IPS-NIHi7 (cell line): ENCODE measurements at regions not wholly inside any gene's neighbourhood (a gene's known extent, or its start where the extent isn't known, plus 50 kb on each side); places are given as distances from the start of the nearest gene placed in this dataset.
"Not testable (repeated sequence)": the region's sequence is repeated elsewhere in the genome, so short reads cannot be mapped to it uniquely, and the experiment has no call there.

ENCODE experiments used
- DNase-seq: peaks from one replicate; pipeline ENCODE4 v3.0.0; 2012; ENCODE audit warnings: mixed read lengths; ENCODE audit errors: extremely low spot score

DNA sequence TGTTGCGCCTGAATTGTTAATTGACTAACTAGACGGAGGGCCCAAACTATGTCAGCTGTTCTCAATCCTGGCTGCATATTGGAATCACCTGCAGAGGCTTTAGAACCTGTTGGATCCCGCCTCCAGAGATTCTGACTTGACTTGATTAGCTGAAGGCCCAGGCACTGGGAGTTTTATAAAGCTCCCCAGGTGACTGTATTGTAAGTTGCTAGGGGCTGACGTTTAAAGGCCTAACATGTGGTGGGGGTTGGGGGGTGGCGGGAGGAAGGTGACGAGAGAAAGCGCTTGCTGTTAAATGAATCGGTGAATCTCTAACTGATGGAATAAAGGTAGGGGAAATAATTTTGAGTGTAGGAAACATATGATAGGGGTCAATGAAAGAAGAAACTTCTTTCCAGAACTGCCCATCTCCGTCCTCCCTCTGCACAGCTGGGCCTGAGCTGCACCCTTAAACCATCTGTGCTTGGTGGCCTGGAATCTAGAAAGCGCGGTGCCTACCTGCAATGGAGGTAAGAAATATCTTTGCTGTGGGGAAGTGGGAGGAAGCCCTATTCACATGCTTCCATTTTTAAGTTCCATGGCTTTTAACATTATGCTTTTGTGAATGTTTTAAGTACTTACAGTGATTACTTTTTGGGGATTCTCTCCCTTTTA is 225.0 kb upstream of the FAM3C start:
- DNase-seq = peak; percentile 24

DNA sequence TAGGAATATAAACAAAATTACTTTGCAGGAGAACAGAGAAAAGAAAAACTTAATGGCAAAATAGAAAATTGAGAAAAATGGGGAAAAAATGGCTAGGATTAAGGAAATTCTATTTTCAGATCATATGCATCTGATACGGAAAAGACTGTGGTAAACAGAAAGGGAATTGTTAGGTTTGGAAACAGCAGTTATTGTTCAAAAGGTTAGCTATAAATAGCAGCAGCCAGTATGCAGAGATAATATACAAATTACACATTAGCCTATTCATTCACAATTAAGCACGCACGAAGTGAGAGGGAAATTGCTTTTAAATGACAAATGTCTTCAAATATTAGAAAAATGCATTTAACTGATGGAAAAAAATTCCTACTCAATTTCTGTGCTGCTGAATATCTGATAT is 224.1 kb upstream of the FAM3C start:
- DNase-seq = no peak

DNA sequence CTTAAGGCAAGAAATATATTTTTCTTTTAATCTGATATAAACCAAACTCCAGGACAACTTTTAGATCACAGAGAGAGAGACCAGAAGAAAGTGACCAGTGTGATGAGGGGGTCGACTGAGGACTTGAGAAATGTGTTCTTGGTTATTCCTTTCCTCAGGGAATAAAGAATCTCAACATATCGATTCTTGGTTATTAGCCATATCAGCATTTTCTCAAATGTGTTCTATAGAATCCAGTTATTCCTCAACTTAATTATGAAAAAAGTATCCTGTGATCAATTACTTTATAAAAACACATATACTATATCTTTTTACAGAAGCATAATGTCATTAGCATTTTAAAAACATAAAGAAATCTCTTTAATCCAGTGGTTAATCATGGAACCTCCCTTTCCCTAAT is 222.1 kb upstream of the FAM3C start:
- DNase-seq = no peak

DNA sequence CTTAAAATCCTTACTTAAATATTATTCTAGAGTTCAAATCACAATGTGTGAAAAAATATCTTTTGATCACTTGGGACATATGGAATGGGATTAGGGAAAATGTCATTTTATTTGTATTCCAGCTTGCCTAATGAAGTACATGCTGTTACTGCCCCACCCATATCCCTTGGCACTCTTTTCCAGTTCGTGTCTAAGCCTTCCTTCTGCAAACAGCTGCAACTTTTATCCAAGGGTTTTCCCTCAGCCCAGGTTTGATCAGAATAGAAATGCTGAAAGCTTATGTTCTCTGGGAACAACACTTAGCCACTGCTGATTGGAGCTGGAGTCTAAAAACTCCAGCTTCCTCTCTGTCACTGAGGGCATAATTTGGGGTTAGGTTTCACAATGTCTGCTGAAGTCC is 214.1 kb upstream of the FAM3C start:
- no peak for DNase-seq

DNA sequence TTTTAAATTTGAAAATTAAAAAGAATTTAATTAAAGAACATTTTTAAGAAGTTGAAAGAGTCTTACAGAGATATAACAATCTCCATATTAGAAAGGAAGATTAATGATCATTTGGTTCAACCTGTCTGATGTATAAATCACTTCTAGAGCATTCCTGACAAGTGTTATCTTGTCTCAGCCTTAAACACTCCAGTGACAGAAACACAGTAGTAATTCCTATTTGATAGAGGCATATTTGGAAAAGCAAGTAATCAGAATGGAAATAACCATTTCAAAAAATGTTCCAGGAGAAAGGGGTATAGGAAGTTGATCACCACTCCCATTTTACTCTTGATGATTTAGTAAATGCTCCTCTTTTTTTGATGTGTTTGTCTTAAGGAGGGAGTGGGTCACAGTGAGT is 213.1 kb upstream of the FAM3C start:
- no peak for DNase-seq

DNA sequence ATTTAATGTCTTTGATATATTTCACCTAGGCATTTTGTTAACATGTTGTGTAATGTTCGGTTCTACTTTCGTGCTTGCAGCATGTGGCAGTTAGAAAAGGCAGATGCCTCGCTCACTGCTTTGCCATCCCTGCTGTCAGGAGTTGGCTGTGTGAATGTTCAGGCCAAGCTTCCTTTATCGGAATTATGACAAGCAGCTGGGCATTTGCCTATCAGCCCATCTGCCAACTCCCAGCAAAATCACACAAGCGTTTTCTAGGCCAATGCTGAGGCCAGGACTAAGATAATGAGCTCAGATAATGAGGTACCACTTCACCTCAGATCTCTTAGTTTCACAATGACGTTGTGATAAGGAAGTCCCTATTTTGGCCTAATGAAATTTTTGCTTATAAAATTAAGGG is 212.7 kb upstream of the FAM3C start:
- DNase-seq = no peak

DNA sequence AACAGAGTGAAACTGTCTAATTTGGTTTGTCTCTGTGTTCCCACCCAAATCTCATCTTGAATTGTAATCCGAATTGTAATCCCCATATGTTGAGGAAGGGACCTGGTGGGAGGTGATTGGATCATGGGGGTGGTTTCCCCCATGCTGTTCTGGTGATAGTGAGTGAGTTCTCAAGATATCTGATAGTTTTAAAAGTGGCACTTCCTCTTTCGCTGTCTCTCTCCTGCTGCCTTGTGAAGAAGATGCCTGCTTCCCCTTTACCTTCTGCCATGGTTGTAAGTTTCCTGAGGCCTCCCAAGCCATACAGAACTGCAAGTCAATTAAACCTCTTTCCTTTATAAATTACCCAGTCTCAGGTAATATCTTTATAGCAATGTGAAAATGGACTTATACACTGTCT is 212.1 kb upstream of the FAM3C start:
- DNase-seq = not testable (repeated sequence)

DNA sequence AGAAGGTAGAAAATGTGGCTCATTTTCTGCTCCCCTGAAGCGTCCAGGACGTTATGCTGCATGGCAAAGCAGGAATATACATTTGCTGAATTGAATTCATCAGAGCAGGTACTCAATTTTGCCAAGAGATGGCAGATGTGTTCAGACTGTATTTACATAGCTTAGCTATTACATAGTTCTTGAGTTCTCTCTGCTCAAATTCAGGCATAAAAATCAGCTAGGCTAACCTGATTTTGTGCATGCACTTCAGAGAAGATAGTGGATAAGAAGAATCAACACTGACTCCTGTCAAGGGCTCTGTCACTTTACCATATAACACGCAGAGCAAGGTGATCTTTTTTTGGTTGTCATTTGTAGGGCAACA is 209.2 kb upstream of the FAM3C start:
- no peak for DNase-seq

DNA sequence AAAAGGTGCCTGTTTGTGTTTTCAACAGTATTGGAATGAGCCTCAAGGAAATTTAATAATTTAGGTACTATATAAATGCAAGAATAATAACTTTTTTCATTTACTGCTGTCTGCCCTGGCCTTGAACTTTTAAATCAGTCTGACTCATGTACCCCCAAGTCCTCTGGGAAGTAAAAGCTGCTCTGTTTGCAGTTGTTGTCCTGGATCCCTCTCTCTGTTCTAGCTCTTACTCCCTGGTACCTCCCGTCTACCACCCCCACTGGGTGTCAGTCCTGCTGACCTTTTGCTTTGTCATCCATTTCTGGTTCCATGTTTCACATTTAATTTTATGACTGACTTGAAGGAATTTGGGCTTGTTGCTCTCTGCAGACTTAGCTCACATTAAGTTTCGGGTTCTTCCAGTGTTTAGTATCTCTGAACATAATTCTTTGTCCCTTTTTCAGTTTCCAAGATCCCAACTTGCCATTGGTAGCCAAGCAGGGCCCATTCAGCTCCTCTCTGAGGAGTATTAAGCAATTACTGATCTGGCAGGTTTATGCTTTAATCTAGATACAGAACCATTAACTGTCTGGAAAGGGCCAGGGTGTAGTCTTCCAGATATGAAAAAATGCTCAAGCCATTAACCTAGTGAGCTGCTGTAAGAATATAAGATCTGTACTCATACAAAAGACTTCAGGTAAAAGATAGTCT is 208.7 kb upstream of the FAM3C start:
- peak; percentile 29 for DNase-seq

DNA sequence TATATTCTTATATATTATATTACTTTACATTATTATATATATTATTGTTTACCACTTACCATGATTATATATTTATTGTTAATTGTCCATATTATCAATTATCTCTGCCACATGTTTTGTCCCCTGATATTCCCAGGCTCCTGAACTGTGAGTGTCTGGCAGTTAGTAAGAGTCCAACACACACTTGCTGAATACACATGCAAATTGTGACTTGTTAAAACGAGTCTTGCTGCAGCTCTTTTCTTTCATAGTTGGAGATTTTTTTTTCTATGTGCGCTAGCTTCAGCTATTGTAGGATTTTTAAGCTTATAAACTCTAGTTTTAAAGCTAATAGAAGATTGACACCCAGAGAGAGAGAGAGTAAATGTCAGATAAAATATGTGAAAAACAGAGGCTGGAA is 207.8 kb upstream of the FAM3C start:
- no peak for DNase-seq

DNA sequence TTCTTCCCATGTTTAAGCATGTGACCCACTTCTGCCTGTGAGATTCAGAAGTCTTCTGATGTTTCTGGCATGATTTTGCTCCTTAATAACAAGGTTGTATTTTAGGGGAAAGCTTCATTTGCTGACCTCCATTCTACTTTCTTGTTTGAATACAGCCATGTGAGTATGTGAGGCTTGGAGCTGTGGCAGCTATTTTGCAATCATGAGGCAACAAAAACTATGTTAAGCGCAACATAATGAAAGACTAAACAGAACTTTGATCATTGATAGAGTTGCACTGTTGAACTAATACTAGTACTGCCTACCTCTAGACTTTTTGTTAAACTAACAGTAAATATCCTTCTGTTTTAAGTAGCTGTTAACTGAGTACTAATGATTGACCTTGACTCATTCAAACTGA is 203.8 kb upstream of the FAM3C start:
- DNase-seq = no peak

DNA sequence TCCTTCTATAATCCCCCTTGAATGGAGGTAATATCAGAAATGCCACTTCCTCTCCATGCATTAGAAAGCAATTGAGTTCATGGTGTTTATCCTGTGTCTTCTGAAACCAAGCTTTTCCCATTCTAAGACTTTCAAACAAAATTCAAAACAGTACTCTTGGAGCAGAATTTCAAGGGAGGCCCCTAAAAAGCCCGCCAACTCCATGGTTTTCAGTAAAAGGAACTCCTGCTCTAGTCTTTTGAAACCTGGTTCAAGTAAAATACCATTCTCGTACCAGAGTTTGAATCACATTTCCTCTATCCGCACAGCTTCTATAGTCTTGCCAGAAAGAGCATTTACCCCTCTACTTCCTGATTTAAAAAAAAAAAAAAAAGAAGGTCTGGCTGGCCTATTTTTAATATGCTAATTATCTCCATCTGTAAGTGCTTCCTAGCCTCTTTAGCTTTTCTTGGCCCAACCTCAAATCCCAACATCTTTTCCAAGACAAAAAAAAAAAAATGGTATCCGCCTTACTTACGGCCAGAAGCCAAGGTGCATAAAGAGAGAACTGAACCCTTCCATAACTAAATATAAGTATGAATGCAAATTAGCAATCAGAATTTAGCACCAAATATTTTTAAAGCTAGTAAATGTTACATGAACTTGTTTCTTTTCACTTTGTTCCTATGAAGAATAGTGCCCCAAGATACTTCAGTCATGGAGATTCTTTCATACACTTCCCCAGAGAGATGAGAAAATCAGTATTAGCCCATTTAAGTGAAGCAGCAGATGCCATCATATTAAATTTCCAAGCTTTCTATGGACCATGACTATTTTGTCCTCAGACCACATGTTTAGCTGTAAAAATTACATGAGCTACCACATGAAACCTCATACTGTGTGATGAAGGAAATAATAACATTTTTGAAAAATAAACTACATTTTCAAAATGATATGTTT is 199.9 kb upstream of the FAM3C start:
- no peak for DNase-seq

DNA sequence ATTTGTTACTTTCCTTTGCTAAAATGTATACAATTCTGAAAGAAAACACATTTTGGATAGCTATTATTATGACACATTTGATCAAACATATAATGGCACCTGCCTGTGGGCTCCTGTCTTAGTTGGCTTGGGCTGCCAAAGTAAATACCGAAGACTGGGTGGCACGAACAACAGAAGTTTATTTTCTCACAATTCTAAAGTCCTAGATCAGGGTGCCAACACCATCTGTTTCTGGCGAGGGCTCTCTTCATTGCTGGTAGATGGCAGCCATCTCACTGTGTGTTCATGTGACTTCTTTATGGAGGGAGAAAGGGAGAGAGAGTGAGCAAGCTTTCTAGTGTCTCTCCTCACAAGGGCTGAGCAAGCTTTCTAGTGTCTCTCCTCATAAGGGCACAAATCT is 195.8 kb upstream of the FAM3C start:
- no peak for DNase-seq

DNA sequence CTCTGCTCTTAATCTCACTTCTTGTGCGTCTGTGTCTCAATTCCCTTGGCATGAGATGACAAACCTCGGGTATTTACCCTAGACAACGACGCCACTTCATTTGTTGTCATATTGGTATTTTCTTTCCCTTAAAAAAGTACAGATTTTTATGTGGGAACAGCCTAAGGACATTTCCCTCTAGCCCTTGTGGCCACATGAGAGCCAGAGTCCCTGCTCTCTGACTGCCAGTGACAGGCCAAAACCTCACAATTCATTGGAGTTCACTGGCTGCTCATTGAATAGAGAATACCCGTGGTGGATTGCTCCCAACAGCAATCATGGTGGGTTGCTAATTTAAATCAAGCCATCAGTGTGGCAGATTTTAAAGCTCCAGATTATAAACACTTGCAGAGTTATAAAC is 191.3 kb upstream of the FAM3C start:
- no peak for DNase-seq

DNA sequence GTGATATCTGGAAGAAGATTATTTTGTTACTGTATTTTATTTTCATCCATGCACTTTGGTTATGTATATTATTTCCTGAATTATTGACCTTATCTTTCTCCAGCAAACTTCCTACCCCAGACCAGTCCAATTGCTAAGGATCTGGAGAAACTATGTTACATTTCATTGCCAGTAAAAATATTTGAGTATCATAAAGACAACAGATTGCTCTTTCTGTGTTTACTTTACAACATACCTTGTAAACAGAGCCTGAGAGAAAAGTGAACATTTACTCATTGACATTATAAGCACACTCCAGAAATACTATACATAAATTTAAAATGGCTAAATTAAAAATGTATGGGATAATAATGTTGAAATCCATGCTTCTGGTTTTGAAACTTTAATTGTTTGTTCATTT is 186.2 kb upstream of the FAM3C start:
- DNase-seq = no peak

DNA sequence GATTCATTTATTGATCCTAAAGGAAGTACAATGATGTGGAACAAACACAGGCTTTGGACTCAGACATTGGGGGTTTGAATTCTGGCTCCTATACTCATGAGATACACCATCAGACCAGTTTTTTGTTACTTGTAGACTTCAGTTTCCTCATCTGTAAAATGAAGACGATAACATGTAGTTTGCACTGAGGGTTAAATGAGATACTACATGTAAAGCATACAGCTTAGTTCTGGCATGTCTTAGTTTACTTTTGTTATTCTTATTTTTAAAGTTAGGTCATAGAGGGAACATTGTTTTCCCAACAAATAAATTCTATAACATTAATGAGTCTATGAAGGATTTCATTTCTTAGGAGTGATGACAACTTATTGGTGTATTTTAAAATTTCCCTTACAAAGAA is 183.5 kb upstream of the FAM3C start:
- DNase-seq = no peak

DNA sequence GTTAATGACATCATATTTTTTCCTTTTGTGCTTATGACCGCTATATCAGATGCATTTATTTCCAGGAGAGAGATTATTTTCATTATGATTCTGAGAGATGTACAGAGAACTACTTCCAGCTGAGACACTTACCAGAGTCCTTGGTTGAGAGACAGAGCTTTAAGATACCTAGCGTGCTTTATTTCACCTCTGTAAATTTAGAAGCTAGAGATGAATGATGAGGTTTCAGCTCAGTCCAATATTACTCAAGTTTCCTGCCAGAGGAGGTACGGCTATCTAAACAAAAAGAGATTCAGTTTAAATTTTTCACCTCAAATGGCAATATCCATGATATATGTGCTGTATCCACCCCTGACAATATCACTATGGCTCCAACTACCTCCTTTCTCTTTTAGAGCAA is 182.6 kb upstream of the FAM3C start:
- no peak for DNase-seq

DNA sequence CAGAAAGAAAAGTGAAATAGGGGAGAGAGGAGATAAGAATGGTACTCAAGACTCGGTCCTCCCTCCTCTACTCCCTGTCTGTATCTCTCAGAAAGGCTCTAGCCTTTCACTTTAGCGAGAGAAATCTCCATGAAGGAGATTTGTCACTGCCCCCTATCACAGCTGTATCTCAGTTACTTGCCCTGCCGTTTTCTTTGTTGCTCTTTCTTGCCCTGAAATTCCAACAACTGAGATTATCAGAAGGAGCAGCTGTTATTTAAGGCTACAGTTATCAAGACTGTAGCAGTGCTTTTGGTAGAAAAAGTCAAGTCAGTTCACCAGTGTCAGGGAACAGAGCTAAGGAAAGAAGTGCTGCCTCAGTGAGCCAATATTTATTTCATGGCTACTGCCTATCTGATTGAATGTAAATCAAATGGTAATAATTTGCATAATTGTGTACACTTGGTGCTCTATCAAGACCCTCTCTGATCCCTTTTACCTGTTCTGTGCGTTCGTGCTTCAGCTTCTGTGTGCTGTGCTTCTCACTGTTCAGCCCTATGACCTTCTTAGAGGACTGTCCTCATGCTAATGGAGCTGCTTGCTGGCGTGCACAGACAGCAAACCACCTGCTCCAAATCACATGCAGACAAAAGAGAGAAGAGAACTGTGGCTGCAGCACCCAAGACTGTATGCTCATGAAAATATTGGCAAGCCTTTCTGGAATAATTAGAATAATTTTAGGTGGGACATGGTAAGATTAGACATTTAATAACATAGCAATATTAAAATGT is 180.2 kb upstream of the FAM3C start:
- DNase-seq = no peak

DNA sequence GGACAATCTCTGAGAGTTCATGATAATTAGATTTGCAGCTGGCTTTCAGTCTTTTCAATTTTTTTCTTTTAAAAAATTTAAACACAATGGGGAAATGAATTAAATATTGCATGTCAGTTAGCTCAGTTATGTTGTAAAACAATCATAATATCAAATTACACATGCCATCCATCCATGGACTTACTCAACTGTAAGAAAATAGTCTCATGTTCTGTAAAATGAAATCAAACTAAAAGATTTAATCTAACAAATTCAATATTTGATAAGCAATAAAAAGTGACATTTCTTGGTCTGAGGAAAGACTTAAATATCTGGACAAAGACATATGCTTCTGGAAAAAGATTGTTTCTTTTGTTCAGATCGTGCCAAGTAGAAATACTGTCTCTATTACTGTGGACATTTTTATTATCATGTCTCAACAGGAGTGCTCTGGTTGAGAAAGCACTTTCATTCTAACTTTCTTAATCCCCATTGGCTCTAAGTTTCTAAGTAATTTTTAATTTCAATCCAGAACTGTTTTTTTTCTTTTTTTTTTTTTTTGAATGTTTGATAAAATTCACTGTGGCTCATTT is 179.2 kb upstream of the FAM3C start:
- no peak for DNase-seq

DNA sequence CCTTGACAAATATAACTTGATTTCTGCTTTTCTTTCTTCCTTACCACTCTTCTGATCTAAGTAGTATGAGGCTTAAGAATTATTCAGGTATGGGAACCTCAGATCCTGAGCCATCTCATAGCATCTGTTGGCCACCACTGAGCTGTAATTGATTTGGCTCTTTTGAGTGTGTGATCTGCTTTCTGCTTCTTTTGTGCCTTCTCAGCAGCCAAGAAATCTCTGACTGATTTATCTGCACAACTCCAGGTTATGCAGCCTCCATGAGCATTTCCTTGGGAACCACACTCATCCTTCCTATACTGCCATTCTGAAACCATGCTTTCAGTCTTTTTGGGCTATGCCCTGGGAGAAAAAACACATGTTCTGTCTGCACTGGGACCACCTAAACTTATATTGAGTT is 178.0 kb upstream of the FAM3C start:
- DNase-seq = no peak

DNA sequence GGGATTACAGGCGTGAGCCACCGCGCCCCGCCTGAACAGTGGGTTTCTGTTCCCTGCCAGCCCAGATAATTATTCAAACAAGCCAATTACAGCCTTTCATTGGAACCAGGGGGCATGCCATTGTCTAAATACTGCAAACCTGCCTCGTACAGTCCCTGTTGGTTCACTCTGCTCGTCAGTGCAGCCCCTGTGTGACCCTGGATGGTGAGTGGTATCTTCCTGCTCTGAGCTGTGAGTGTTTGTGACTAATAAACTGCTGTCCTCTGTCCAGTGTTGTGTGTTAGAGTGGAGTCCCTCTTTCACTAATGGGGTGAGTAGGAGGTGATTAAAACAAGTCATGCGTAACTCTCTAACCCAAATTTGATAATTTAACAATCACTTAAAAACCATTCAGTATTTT is 176.5 kb upstream of the FAM3C start:
- DNase-seq = no peak

DNA sequence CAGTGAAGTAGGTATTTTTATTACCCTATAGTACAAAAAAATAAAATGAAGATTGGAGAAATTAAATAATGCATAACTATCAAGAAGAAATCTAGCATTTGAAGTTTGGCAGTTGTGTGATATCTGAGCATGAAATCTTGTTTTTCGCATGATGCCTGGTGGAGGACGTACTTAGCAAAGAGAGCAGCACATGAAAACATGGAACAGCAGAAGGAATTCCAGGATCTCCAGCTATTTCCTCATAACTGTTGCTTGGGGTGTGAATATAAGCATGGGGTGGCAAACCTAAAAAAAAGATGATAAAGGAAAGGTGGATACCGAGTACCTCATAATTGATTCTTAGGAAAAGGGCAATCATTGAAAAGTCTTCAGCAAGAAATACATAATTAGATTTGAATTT is 174.3 kb upstream of the FAM3C start:
- DNase-seq = no peak
